ENCODE measurements at regions not wholly inside any gene's neighbourhood (a gene's known extent, or its start where the extent isn't known, plus 50 kb on each side); places are given as distances from the start of the nearest gene placed in this dataset.

DNA sequence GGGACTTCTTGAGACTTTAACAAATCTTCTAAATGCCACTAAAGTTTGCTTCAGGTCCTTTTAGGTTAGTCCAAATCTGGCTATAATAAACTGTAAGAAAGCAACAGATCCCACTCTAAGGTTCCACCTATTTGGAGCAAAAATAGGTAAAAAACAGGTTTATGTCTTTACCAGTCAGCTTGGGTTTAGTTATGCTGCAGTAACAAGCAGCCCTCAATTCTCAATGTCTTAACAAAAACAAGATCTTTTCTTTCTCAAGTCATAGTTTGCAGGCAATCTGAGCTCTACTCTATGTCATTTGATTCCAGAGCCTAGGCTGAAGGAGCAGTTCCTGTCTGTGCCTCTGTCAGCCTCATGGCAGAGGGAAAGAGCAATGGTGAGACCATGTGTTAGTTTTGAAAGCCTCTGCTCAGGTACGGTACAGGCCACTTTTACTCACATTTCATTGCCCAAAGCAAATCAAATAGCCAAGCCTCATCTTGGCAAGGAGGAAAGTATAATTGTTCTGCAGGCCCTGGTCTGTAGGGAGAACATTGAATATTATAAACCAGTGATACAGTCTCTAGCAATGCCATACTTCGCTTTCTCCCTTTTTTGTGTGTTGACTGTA lies 108.6 kb downstream of the CD83 start:
- no peak for TF ChIP-seq SMC3 (conservative IDR thresholded peaks at IDR 0.05; ENCODE audit: poor library complexity)
- no peak for TF ChIP-seq EP300 (conservative IDR thresholded peaks at IDR 0.05; ENCODE audit: poor library complexity, severe bottlenecking)
- no peak for TF ChIP-seq TAF1 (IDR thresholded peaks at IDR 0.05; ENCODE audit: low read depth)
- no peak for TF ChIP-seq MXI1 (conservative IDR thresholded peaks at IDR 0.05; ENCODE audit: poor library complexity, severe bottlenecking)
- TF ChIP-seq, protein P1, sequence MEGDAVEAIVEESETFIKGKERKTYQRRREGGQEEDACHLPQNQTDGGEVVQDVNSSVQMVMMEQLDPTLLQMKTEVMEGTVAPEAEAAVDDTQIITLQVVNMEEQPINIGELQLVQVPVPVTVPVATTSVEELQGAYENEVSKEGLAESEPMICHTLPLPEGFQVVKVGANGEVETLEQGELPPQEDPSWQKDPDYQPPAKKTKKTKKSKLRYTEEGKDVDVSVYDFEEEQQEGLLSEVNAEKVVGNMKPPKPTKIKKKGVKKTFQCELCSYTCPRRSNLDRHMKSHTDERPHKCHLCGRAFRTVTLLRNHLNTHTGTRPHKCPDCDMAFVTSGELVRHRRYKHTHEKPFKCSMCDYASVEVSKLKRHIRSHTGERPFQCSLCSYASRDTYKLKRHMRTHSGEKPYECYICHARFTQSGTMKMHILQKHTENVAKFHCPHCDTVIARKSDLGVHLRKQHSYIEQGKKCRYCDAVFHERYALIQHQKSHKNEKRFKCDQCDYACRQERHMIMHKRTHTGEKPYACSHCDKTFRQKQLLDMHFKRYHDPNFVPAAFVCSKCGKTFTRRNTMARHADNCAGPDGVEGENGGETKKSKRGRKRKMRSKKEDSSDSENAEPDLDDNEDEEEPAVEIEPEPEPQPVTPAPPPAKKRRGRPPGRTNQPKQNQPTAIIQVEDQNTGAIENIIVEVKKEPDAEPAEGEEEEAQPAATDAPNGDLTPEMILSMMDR (IDR thresholded peaks at IDR 0.05; ENCODE audit: poor library complexity, severe bottlenecking): no peak
- TF ChIP-seq RAD21 (conservative IDR thresholded peaks at IDR 0.05): no peak
- no peaks in the 10 kb centered on the region for H3K9me3 ChIP-seq (ENCODE audit: low read length)
- no peak overlapping the region for H3K27ac ChIP-seq (ENCODE audit: low read length)
- H2AFZ ChIP-seq (ENCODE audit: low read depth, low read length): no peak overlapping the region
- H3K9me2 ChIP-seq (ENCODE audit: insufficient read depth, low read length): no peaks in the 10 kb centered on the region
- H3K27me3 ChIP-seq (ENCODE audit: insufficient read depth, low read depth, low read length): no peaks in the 10 kb centered on the region
- H3K9ac ChIP-seq (ENCODE audit: low read length): no peak overlapping the region
- no peak overlapping the region for H3K4me2 ChIP-seq (ENCODE audit: low read length)
- H4K20me1 ChIP-seq (ENCODE audit: insufficient read depth): no peaks in the 10 kb centered on the region
- no peaks in the 10 kb centered on the region for H3K79me2 ChIP-seq (replicated peaks; ENCODE audit: insufficient read depth, low read length)
- H3K36me3 ChIP-seq (ENCODE audit: insufficient read depth, low read length): no peaks in the 10 kb centered on the region
- no peaks in the 10 kb centered on the region for H3F3A ChIP-seq (ENCODE audit: insufficient read depth, low read length, poor library complexity, severe bottlenecking)
- no peak overlapping the region for H3K4me3 ChIP-seq (ENCODE audit: low read length)

DNA sequence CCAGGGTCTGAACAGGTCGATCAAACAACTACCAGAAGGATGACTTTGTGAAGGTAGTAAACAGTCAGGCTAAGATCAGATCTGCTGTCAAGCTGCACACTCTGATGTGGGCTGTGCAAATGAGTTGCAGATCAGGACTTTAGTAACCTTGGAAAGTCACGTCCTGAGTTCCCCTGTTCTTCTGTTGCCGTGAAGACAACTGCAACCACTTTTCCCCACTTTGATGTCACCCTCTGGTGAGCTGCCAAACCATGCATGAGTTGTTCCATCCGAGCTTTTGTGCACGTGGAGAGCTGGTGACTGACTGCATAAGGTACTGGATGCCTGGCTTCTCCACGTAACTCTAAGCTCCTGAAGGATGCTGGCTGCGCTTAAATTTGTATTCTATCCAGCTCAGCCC lies 111.0 kb downstream of the CD83 start:
- no peaks in the 10 kb centered on the region for H3K36me3 ChIP-seq (ENCODE audit: insufficient read depth, low read length)
- H3F3A ChIP-seq (ENCODE audit: insufficient read depth, low read length, poor library complexity, severe bottlenecking): no peaks in the 10 kb centered on the region
- no peak overlapping the region for H3K4me2 ChIP-seq (ENCODE audit: low read length)
- H3K79me2 ChIP-seq (replicated peaks; ENCODE audit: insufficient read depth, low read length): no peaks in the 10 kb centered on the region
- H3K27me3 ChIP-seq (ENCODE audit: insufficient read depth, low read depth, low read length): no peaks in the 10 kb centered on the region
- no peaks in the 10 kb centered on the region for H3K9me3 ChIP-seq (ENCODE audit: low read length)
- no peak overlapping the region for H3K27ac ChIP-seq (ENCODE audit: low read length)
- H3K9me2 ChIP-seq (ENCODE audit: insufficient read depth, low read length): no peaks in the 10 kb centered on the region
- H3K4me3 ChIP-seq (ENCODE audit: low read length): no peak overlapping the region
- H4K20me1 ChIP-seq (ENCODE audit: insufficient read depth): no peaks in the 10 kb centered on the region
- H3K9ac ChIP-seq (ENCODE audit: low read length): no peak overlapping the region
- TF ChIP-seq TAF1 (IDR thresholded peaks at IDR 0.05; ENCODE audit: low read depth) (no peak), EZH2 (IDR thresholded peaks at IDR 0.05; ENCODE audit: borderline replicate concordance, insufficient read depth, low read length, poor library complexity, severe bottlenecking) (no peak), EP300 (conservative IDR thresholded peaks at IDR 0.05; ENCODE audit: poor library complexity, severe bottlenecking) (no peak), POLR2AphosphoS5 (IDR thresholded peaks at IDR 0.05) (no peak), RAD21 (conservative IDR thresholded peaks at IDR 0.05) (no peak), SMC3 (conservative IDR thresholded peaks at IDR 0.05; ENCODE audit: poor library complexity) (no peak), MXI1 (conservative IDR thresholded peaks at IDR 0.05; ENCODE audit: poor library complexity, severe bottlenecking) (no peak)
- TF ChIP-seq, protein P2, sequence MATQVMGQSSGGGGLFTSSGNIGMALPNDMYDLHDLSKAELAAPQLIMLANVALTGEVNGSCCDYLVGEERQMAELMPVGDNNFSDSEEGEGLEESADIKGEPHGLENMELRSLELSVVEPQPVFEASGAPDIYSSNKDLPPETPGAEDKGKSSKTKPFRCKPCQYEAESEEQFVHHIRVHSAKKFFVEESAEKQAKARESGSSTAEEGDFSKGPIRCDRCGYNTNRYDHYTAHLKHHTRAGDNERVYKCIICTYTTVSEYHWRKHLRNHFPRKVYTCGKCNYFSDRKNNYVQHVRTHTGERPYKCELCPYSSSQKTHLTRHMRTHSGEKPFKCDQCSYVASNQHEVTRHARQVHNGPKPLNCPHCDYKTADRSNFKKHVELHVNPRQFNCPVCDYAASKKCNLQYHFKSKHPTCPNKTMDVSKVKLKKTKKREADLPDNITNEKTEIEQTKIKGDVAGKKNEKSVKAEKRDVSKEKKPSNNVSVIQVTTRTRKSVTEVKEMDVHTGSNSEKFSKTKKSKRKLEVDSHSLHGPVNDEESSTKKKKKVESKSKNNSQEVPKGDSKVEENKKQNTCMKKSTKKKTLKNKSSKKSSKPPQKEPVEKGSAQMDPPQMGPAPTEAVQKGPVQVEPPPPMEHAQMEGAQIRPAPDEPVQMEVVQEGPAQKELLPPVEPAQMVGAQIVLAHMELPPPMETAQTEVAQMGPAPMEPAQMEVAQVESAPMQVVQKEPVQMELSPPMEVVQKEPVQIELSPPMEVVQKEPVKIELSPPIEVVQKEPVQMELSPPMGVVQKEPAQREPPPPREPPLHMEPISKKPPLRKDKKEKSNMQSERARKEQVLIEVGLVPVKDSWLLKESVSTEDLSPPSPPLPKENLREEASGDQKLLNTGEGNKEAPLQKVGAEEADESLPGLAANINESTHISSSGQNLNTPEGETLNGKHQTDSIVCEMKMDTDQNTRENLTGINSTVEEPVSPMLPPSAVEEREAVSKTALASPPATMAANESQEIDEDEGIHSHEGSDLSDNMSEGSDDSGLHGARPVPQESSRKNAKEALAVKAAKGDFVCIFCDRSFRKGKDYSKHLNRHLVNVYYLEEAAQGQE (IDR thresholded peaks at IDR 0.05; ENCODE audit: borderline replicate concordance): no peak
- TF ChIP-seq, protein P1 (IDR thresholded peaks at IDR 0.05; ENCODE audit: poor library complexity, severe bottlenecking): no peak
- no peak overlapping the region for H2AFZ ChIP-seq (ENCODE audit: low read depth, low read length)
